ENCODE measurements at regions not wholly inside any gene's neighbourhood (a gene's known extent, or its start where the extent isn't known, plus 50 kb on each side); places are given as distances from the start of the nearest gene placed in this dataset.
"Not testable (repeated sequence)": the region's sequence is repeated elsewhere in the genome, so short reads cannot be mapped to it uniquely, and the experiment has no call there.

- no peak for DNase-seq (ENCODE audit: low read depth in 4 of 4, low spot score in 3 of 4)
Measured at GRCh38 chr6:164101859-164102258, 687.3 kb downstream of the QKI start.

- DNase-seq (ENCODE audit: low read depth in 4 of 4, low spot score in 3 of 4): no peak
Measured at GRCh38 chr6:164099269-164099865, 684.8 kb downstream of the QKI start.

- DNase-seq (ENCODE audit: low read depth in 4 of 4, low spot score in 3 of 4): no peak
Measured at GRCh38 chr6:164098857-164099267, 684.3 kb downstream of the QKI start.

- DNase-seq (ENCODE audit: low read depth in 4 of 4, low spot score in 3 of 4): no peak
Measured at GRCh38 chr6:164097551-164098398, 683.3 kb downstream of the QKI start.

GRCh38 chr6:164097056-164097455 is 682.5 kb downstream of the QKI start:
- no peak for DNase-seq (ENCODE audit: low read depth in 4 of 4, low spot score in 3 of 4)

- DNase-seq (ENCODE audit: low read depth in 4 of 4, low spot score in 3 of 4): no peak
Measured at GRCh38 chr6:164095056-164095455, 680.5 kb downstream of the QKI start.

- DNase-seq (ENCODE audit: low read depth in 4 of 4, low spot score in 3 of 4): no peak
Measured at GRCh38 chr6:164087870-164088269, 673.4 kb downstream of the QKI start.

- DNase-seq (ENCODE audit: low read depth in 4 of 4, low spot score in 3 of 4): no peak
Measured at GRCh38 chr6:164087211-164087610, 672.7 kb downstream of the QKI start.

GRCh38 chr6:164086076-164086887 is 671.8 kb downstream of the QKI start:
- no peak for DNase-seq (ENCODE audit: low read depth in 4 of 4, low spot score in 3 of 4)

GRCh38 chr6:164085091-164086075 is 670.9 kb downstream of the QKI start:
- DNase-seq (ENCODE audit: low read depth in 4 of 4, low spot score in 3 of 4): no peak

- DNase-seq (ENCODE audit: low read depth in 4 of 4, low spot score in 3 of 4): no peak
Measured at GRCh38 chr6:164079275-164079600, 664.7 kb downstream of the QKI start.

- DNase-seq (ENCODE audit: low read depth in 4 of 4, low spot score in 3 of 4): no peak
Measured at GRCh38 chr6:164078532-164079274, 664.2 kb downstream of the QKI start.

GRCh38 chr6:164076818-164077532 is 662.5 kb downstream of the QKI start:
- DNase-seq (ENCODE audit: low read depth in 4 of 4, low spot score in 3 of 4): not testable (repeated sequence)

GRCh38 chr6:164075981-164076615 is 661.6 kb downstream of the QKI start:
- DNase-seq (ENCODE audit: low read depth in 4 of 4, low spot score in 3 of 4): no peak

- no peak for DNase-seq (ENCODE audit: low read depth in 4 of 4, low spot score in 3 of 4)
Measured at GRCh38 chr6:164072240-164072666, 657.7 kb downstream of the QKI start.

- peak in 1 of 4 donors; percentile 2 for DNase-seq (ENCODE audit: low read depth in 4 of 4, low spot score in 3 of 4)
Measured at GRCh38 chr6:164069350-164069990, 655.0 kb downstream of the QKI start.

GRCh38 chr6:164068527-164068926 is 654.0 kb downstream of the QKI start:
- no peak for DNase-seq (ENCODE audit: low read depth in 4 of 4, low spot score in 3 of 4)

- DNase-seq (ENCODE audit: low read depth in 4 of 4, low spot score in 3 of 4): no peak
Measured at GRCh38 chr6:164066766-164067165, 652.2 kb downstream of the QKI start.
